Mesodermal cell (in vitro differentiated cells): ENCODE measurements at regions not wholly inside any gene's neighbourhood (a gene's known extent, or its start where the extent isn't known, plus 50 kb on each side); places are given as distances from the start of the nearest gene placed in this dataset.

Experiments used
- H3K27ac ChIP-seq: 2 replicates; pipeline ENCODE4 v1.7.0; 2013; ENCODE audit warnings: mild to moderate bottlenecking, low read depth, low read length, moderate library complexity; ENCODE audit not compliant: severe bottlenecking
- H3K36me3 ChIP-seq: 2 replicates; pipeline ENCODE4 v1.7.1; 2013; ENCODE audit warnings: mild to moderate bottlenecking, low read length, moderate library complexity; ENCODE audit not compliant: control insufficient read depth, insufficient read depth
- H3K4me1 ChIP-seq: one replicate; pipeline ENCODE4 v1.7.1; 2013; ENCODE audit warnings: mild to moderate bottlenecking, low read length; ENCODE audit not compliant: insufficient read depth, control insufficient read depth, poor library complexity, severe bottlenecking
- H3K4me3 ChIP-seq: 2 replicates; pipeline ENCODE4 v1.7.0; 2013; ENCODE audit warnings: low read length, control low read depth, mild to moderate bottlenecking; ENCODE audit not compliant: insufficient read depth, poor library complexity, severe bottlenecking; ENCODE audit errors: extremely low read depth
- H3K9me3 ChIP-seq: 2 replicates; pipeline ENCODE4 v1.7.1; 2013; ENCODE audit warnings: mild to moderate bottlenecking, low read length, moderate library complexity; ENCODE audit not compliant: control insufficient read depth
- WGBS, 2 experiments: methylation state at CpG; one replicate each; pipeline ENCODE4 v1.1.5; 2013; ENCODE audit warnings: missing lambda C conversion rate in 2 of 2; ENCODE audit not compliant: insufficient coverage in 2 of 2; 5-methylcytosine and 5-hydroxymethylcytosine counted together

- H3K9me3 ChIP-seq: no peaks in the 10 kb centered on the region
- no peak overlapping the region for H3K27ac ChIP-seq
- 82 to 93% methylated on average over 7 to 8 of the region's 8 CpGs for WGBS, 2 experiments
- peaks cover 9% of the 10 kb centered on the region for H3K4me1 ChIP-seq
- no peak overlapping the region for H3K4me3 ChIP-seq
- H3K36me3 ChIP-seq: no peaks in the 10 kb centered on the region
These were observed 283.2 kb upstream of the FOXQ1 start for GRCh38 chr6:1028723-1029122.

- no peaks in the 10 kb centered on the region for H3K36me3 ChIP-seq
- no peak overlapping the region for H3K4me3 ChIP-seq
- H3K9me3 ChIP-seq: no peaks in the 10 kb centered on the region
- H3K4me1 ChIP-seq: peaks cover 9% of the 10 kb centered on the region
- H3K27ac ChIP-seq: no peak overlapping the region
- 56 to 61% methylated on average over 5 to 7 of the region's 9 CpGs for WGBS, 2 experiments
These were observed 283.9 kb upstream of the FOXQ1 start for GRCh38 chr6:1027795-1028569.

DNA sequence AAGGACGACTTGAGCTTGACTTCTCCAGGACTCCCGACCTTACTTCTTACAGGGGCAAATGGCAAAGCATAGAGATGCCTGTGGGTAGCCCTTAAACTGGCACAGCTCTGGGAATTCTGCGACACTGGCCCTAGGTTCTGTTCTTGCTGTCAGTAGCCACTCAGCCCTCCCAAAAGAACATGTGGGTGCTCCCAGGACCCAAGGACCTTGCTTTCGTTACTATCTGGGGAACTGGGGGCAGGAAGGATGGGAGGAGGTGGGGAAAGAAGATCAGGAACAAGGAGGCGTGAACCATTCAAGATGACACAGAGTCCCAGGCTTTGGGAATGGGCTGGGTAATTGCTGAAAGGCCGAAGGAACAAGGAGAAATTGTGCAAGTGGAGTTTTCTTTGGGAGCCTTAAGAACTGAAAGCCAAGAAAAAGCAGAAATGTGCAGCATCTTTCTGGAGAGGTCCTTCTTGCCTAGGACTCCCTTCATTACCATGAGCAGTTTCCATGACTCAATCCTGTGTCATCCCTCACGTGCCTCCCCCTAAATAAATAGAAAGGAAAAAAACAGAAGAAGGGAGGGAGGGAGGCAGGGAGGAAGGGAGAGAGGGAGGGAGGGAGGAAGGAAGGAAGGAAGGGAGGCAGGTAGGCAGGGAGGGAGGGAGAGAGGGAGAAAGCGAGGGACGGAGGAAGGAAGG lies 284.6 kb upstream of the FOXQ1 start:
- Histone ChIP-seq H3K27ac (no peak overlapping the region), H3K4me1 (peaks cover 9% of the 10 kb centered on the region), H3K4me3 (no peak overlapping the region), H3K36me3 (no peaks in the 10 kb centered on the region), H3K9me3 (no peaks in the 10 kb centered on the region)
- 77 to 80% methylated on average over 6 to 8 of the region's 9 CpGs for WGBS, 2 experiments

GRCh38 chr6:1025821-1026220 lies 286.1 kb upstream of the FOXQ1 start:
- 80 to 92% methylated on average over 1 to 2 of the region's 3 CpGs for WGBS, 2 experiments
- no peaks in the 10 kb centered on the region for H3K36me3 ChIP-seq
- peaks cover 9% of the 10 kb centered on the region for H3K4me1 ChIP-seq
- H3K9me3 ChIP-seq: no peaks in the 10 kb centered on the region
- no peak overlapping the region for H3K27ac ChIP-seq
- no peak overlapping the region for H3K4me3 ChIP-seq

- Histone ChIP-seq H3K4me3 (no peak overlapping the region), H3K4me1 (peaks cover 9% of the 10 kb centered on the region), H3K27ac (no peak overlapping the region), H3K9me3 (no peaks in the 10 kb centered on the region), H3K36me3 (no peaks in the 10 kb centered on the region)
- WGBS, 2 experiments: 46 to 50% methylated on average over 6 to 8 of the region's 9 CpGs
These were observed 287.3 kb upstream of the FOXQ1 start for GRCh38 chr6:1024587-1024986.

DNA sequence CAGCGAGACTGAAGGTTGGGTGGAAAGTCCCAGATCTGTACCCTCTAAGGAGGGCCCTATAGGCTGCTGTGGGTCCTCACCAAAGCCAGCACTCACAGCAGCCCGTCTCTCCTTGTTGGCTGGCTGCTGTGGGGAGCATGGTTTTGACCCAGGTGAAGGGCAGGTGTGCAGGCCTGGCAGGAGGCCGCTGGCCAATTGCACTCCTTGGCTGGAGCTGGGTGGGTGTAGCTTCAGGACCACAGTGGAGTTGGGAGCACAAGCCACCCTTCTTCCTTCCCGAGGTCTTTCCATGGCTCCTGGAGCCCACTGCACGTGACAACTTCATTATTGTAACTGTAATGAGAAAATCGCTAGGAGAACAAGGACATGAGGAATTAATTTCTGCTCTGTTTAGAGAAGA lies 287.7 kb upstream of the FOXQ1 start:
- 83 to 100% methylated on average over 4 to 5 of the region's 6 CpGs for WGBS, 2 experiments
- Histone ChIP-seq H3K27ac (no peak overlapping the region), H3K9me3 (no peaks in the 10 kb centered on the region), H3K4me1 (peaks cover 9% of the 10 kb centered on the region), H3K36me3 (no peaks in the 10 kb centered on the region), H3K4me3 (no peak overlapping the region)

- 78 to 95% methylated on average over 4 of the region's 4 CpGs for WGBS, 2 experiments
- Histone ChIP-seq H3K4me1 (peaks cover 9% of the 10 kb centered on the region), H3K27ac (no peak overlapping the region), H3K36me3 (no peaks in the 10 kb centered on the region), H3K4me3 (no peak overlapping the region), H3K9me3 (no peaks in the 10 kb centered on the region)
These were observed 288.7 kb upstream of the FOXQ1 start for GRCh38 chr6:1023229-1023628.

DNA sequence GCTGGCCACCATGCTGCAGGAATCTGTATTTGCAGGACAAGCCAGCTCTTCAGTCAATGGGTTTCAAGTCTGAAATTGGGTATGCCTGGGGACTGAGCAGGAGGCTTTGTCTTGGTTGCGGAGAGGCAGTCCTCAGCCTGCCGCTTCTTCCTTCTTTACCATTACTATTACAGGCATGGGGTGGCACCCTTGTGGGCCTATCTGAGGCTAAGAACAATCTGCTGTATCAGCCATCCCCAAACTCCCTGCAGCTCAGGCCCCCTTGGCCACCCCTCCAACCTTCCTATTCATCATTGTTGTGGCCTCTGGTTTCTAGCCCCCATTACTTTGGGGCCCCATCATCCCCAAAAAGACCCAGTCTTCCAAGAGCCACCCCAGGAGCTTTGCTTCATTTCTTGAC lies 289.2 kb upstream of the FOXQ1 start:
- Histone ChIP-seq H3K9me3 (no peaks in the 10 kb centered on the region), H3K4me1 (peaks cover 9% of the 10 kb centered on the region), H3K4me3 (no peak overlapping the region), H3K36me3 (no peaks in the 10 kb centered on the region), H3K27ac (no peak overlapping the region)
- WGBS, 2 experiments: 86% methylated on average over 2 of the region's 2 CpGs; no CpG with 5 or more reads in 1 of the 2 experiments

DNA sequence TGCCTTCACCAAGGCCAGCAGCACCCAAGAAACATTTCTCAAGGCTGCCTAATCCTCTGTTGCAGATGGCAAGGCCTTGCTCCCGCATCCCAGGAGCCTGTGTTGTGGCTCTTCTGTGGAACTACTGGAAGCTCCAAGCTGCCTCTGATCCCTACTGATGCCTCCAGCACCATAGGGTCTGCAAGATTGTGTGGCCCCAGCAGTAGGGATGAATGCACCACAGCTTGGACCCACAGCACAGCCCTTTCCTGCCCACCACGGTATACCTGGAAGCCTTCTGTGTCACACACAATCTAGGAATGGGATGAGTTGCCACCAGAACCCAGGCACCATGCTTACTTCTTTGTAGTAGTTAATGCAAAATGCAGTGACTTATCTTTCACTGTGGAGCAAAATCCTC lies 291.1 kb upstream of the FOXQ1 start:
- H3K9me3 ChIP-seq: no peaks in the 10 kb centered on the region
- peaks cover 3% of the 10 kb centered on the region for H3K4me1 ChIP-seq
- H3K36me3 ChIP-seq: no peaks in the 10 kb centered on the region
- no peak overlapping the region for H3K4me3 ChIP-seq
- 89 to 100% methylated on average over 1 of the region's 2 CpGs for WGBS, 2 experiments
- H3K27ac ChIP-seq: no peak overlapping the region

- H3K9me3 ChIP-seq: no peaks in the 10 kb centered on the region
- H3K4me3 ChIP-seq: no peak overlapping the region
- H3K36me3 ChIP-seq: no peaks in the 10 kb centered on the region
- no peak overlapping the region for H3K27ac ChIP-seq
- 92 to 93% methylated on average over 6 of the region's 6 CpGs for WGBS, 2 experiments
- peaks cover 3% of the 10 kb centered on the region for H3K4me1 ChIP-seq
These were observed 291.8 kb upstream of the FOXQ1 start for GRCh38 chr6:1020133-1020532.

DNA sequence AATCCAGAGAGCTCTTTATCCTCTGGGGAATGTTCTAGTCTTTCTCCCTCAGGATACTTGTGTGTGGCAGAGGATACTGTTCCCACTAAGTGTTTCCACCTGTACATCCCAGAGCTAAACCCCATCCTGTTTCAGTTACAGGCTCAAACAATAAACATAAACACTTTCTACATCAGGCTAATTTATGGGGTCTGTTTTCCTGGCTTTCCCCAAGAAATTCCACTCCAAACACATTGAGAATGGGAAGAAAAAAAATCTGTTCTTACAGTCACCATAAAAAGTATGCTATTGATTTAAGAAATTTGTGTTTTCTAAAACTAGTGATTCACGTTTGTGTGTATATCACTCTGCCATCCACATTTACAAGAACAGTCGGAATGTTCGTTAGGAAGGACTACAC lies 293.9 kb upstream of the FOXQ1 start:
- Histone ChIP-seq H3K9me3 (no peaks in the 10 kb centered on the region), H3K4me3 (no peak overlapping the region), H3K4me1 (no peaks in the 10 kb centered on the region), H3K36me3 (no peaks in the 10 kb centered on the region), H3K27ac (no peak overlapping the region)
- no CpG with 5 or more reads among the region's 3 CpGs for whole genome bisulfite sequencing, 2 experiments
